ENCODE measurements at regions not wholly inside any gene's neighbourhood (a gene's known extent, or its start where the extent isn't known, plus 50 kb on each side); places are given as distances from the start of the nearest gene placed in this dataset.

DNA sequence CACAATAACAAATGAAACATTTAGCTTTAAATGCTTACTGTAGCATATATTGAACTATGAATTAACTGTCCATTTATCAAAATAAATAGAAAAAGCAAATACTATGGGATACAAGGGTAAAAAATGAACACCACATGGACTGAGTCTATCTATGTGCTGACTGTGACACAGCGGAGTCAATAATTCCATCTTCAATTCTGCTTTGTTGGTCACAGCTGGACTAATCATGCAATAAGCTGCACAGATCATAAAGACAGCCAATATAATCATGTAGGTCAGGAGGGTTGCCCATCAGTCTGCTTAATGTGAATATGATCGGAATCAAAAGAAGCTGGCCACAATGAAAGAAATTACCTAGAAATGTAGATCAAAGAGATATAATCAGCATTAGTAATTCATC, 95.7 kb upstream of the FAM47A start:
- DNase-seq = no peak
- TF ChIP-seq POLR2A (IDR thresholded peaks at IDR 0.05) (no peak), CTCF (IDR thresholded peaks at IDR 0.05) (no peak)
- no peaks in the 10 kb centered on the region for H3K36me3 ChIP-seq
- H3K4me1 ChIP-seq = no peaks in the 10 kb centered on the region
- intact Hi-C loops (cut with DNase I; ENCODE audit: low total_unique reads) = no loop called here
- H3K9me3 ChIP-seq = no peaks in the 10 kb centered on the region
- H3K27ac ChIP-seq = no peak overlapping the region
- no peak overlapping the region for H3K4me3 ChIP-seq
- no peaks in the 10 kb centered on the region for H3K27me3 ChIP-seq

- no peaks in the 10 kb centered on the region for H3K27me3 ChIP-seq
- no peak overlapping the region for H3K27ac ChIP-seq
- intact Hi-C loops (cut with DNase I; ENCODE audit: low total_unique reads) = no loop called here
- no peak overlapping the region for H3K4me3 ChIP-seq
- H3K36me3 ChIP-seq = no peaks in the 10 kb centered on the region
- H3K4me1 ChIP-seq = no peaks in the 10 kb centered on the region
- no peak for TF ChIP-seq CTCF (IDR thresholded peaks at IDR 0.05)
- TF ChIP-seq POLR2A (IDR thresholded peaks at IDR 0.05) = no peak
- H3K9me3 ChIP-seq = no peaks in the 10 kb centered on the region
- DNase-seq = no peak
These were observed 91.5 kb upstream of the FAM47A start for GRCh38 chrX:34223574-34223973.

- Histone ChIP-seq H3K9me3 (no peaks in the 10 kb centered on the region), H3K27ac (no peak overlapping the region), H3K36me3 (no peaks in the 10 kb centered on the region), H3K4me3 (no peak overlapping the region), H3K27me3 (no peaks in the 10 kb centered on the region), H3K4me1 (no peaks in the 10 kb centered on the region)
- no peak for DNase-seq
- intact Hi-C loops (cut with DNase I; ENCODE audit: low total_unique reads) = no loop called here
- TF ChIP-seq POLR2A (IDR thresholded peaks at IDR 0.05) = no peak
- no peak for TF ChIP-seq CTCF (IDR thresholded peaks at IDR 0.05)
These were observed 85.9 kb upstream of the FAM47A start for GRCh38 chrX:34218063-34218462.

DNA sequence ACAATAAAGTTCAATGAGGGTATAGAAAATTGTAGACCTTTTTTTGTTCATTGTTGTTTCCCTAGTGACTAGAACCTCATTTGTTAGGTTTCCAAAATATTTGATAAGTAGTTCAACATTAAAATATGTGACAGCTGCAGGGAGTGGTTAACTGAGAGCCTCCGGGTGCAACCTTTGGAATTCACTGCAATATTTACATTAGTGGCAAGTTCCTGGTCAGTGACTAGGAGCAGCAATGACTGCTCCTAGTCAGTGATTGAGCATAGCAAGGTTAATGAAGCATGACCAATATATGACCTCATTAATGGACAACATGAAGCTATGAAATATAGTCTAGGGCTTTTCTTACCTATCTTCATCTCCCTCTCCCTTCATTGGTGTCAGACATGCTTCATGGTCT, 65.8 kb upstream of the FAM47A start:
- no peak overlapping the region for H3K4me3 ChIP-seq
- H3K27ac ChIP-seq = no peak overlapping the region
- no peak for DNase-seq
- no peaks in the 10 kb centered on the region for H3K36me3 ChIP-seq
- no peaks in the 10 kb centered on the region for H3K9me3 ChIP-seq
- H3K27me3 ChIP-seq = no peaks in the 10 kb centered on the region
- TF ChIP-seq CTCF (IDR thresholded peaks at IDR 0.05) = no peak
- TF ChIP-seq POLR2A (IDR thresholded peaks at IDR 0.05) = no peak
- intact Hi-C loops (cut with DNase I; ENCODE audit: low total_unique reads) = no loop called here
- H3K4me1 ChIP-seq = no peaks in the 10 kb centered on the region

Data from uterus (tissue), 3 donors.